ENCODE measurements at regions not wholly inside any gene's neighbourhood (a gene's known extent, or its start where the extent isn't known, plus 50 kb on each side); places are given as distances from the start of the nearest gene placed in this dataset.

DNA sequence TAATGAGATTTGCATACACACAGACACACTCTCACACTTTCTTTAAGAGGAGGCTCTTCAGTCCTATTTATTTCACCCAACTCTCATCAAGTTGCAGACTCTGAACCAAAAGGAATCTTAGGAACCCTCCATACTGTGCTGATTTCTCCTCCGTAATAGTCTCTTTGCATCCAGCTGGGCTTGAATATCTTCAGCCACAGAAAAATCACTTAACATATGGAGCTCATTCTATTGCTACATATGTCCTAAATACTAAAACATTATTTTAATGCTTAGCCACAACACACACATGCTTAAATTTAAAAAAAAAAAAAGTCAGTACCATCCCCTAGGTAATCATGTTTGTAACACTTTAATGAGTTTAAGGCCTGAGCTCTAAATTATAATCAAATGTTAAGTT lies 287.5 kb upstream of the CNTN6 start:
- WGBS (ENCODE audit: low lambda C conversion rate): 13% methylated on average over 1 of the region's 1 CpG
- Histone ChIP-seq H3K4me3 (ENCODE audit: low read depth in 2 of 2, low read length in 1 of 2) (no peak overlapping the region), H3K9me2 (no peaks in the 10 kb centered on the region), H3K4me2 (no peak overlapping the region), H4K20me1 (ENCODE audit: insufficient read depth) (no peaks in the 10 kb centered on the region), H3K9ac (no peak overlapping the region), H3K4me1 (ENCODE audit: control insufficient read depth in 1 of 2, insufficient read depth in 2 of 2, low read depth in 1 of 2, low read length in 1 of 2) (no peaks in the 10 kb centered on the region), H3K36me3 (replicated peaks in 1 of 2; ENCODE audit: control insufficient read depth in 1 of 2, insufficient read depth in 2 of 2, low read length in 1 of 2) (no peaks in the 10 kb centered on the region), H2AFZ (ENCODE audit: low read depth) (no peak overlapping the region), H3F3A (replicated peaks; ENCODE audit: insufficient read depth) (no peaks in the 10 kb centered on the region), H3K9me3 (no peaks in the 10 kb centered on the region), H3K27ac (ENCODE audit: low read depth in 2 of 2, low read length in 1 of 2) (no peak overlapping the region), H3K79me2 (ENCODE audit: insufficient read depth) (no peaks in the 10 kb centered on the region), H3K27me3 (ENCODE audit: insufficient read depth) (no peaks in the 10 kb centered on the region)
- no peak for DNase-seq
- TF ChIP-seq NFIC (IDR thresholded peaks at IDR 0.05; ENCODE audit: borderline replicate concordance) (no peak), RCOR1 (IDR thresholded peaks at IDR 0.05; ENCODE audit: low read length) (no peak), GATA2 (CRISPR knock-in tag; IDR thresholded peaks at IDR 0.05) (no peak), YY1 (IDR thresholded peaks at IDR 0.05; ENCODE audit: low read depth) (no peak), FOXM1 (IDR thresholded peaks at IDR 0.05; ENCODE audit: low read depth) (no peak), NRF1 (IDR thresholded peaks at IDR 0.05; ENCODE audit: low read depth, low read length) (no peak), RAD21 (IDR thresholded peaks at IDR 0.05; ENCODE audit: low read length) (no peak), EP300 (IDR thresholded peaks at IDR 0.05; ENCODE audit: borderline replicate concordance in 1 of 2, low read depth in 1 of 2, low read length in 1 of 2) (no peak), SIN3A (IDR thresholded peaks at IDR 0.05; ENCODE audit: borderline replicate concordance, low read depth, low read length) (no peak)
- TF ChIP-seq, protein P1, sequence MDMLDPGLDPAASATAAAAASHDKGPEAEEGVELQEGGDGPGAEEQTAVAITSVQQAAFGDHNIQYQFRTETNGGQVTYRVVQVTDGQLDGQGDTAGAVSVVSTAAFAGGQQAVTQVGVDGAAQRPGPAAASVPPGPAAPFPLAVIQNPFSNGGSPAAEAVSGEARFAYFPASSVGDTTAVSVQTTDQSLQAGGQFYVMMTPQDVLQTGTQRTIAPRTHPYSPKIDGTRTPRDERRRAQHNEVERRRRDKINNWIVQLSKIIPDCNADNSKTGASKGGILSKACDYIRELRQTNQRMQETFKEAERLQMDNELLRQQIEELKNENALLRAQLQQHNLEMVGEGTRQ (IDR thresholded peaks at IDR 0.05; ENCODE audit: borderline replicate concordance, low read depth, low read length): no peak
- TF ChIP-seq, protein P2, sequence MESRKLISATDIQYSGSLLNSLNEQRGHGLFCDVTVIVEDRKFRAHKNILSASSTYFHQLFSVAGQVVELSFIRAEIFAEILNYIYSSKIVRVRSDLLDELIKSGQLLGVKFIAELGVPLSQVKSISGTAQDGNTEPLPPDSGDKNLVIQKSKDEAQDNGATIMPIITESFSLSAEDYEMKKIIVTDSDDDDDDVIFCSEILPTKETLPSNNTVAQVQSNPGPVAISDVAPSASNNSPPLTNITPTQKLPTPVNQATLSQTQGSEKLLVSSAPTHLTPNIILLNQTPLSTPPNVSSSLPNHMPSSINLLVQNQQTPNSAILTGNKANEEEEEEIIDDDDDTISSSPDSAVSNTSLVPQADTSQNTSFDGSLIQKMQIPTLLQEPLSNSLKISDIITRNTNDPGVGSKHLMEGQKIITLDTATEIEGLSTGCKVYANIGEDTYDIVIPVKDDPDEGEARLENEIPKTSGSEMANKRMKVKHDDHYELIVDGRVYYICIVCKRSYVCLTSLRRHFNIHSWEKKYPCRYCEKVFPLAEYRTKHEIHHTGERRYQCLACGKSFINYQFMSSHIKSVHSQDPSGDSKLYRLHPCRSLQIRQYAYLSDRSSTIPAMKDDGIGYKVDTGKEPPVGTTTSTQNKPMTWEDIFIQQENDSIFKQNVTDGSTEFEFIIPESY (IDR thresholded peaks at IDR 0.05; ENCODE audit: borderline replicate concordance, low read depth): no peak
- POLR2A ChIA-PET: interaction anchor here (0.6 kb wide), 1 partner anchor 1383 kb away, joined by 4 read pairs; no protein-coding TSS in a partner anchor
- CTCF ChIA-PET: interaction anchor here (1.2 kb wide), 1 partner anchor 11 kb away, joined by 3 read pairs; no protein-coding TSS in a partner anchor

GRCh38 chr3:806006-806405 lies 286.8 kb upstream of the CNTN6 start:
- DNase-seq: no peak
- Histone ChIP-seq H3K4me3 (ENCODE audit: low read depth in 2 of 2, low read length in 1 of 2) (no peak overlapping the region), H2AFZ (ENCODE audit: low read depth) (no peak overlapping the region), H4K20me1 (ENCODE audit: insufficient read depth) (no peaks in the 10 kb centered on the region), H3K9me2 (no peaks in the 10 kb centered on the region), H3K9ac (no peak overlapping the region), H3K79me2 (ENCODE audit: insufficient read depth) (no peaks in the 10 kb centered on the region), H3K4me1 (ENCODE audit: control insufficient read depth in 1 of 2, insufficient read depth in 2 of 2, low read depth in 1 of 2, low read length in 1 of 2) (no peaks in the 10 kb centered on the region), H3K27ac (ENCODE audit: low read depth in 2 of 2, low read length in 1 of 2) (no peak overlapping the region), H3K27me3 (ENCODE audit: insufficient read depth) (no peaks in the 10 kb centered on the region), H3K36me3 (replicated peaks in 1 of 2; ENCODE audit: control insufficient read depth in 1 of 2, insufficient read depth in 2 of 2, low read length in 1 of 2) (no peaks in the 10 kb centered on the region), H3F3A (replicated peaks; ENCODE audit: insufficient read depth) (no peaks in the 10 kb centered on the region), H3K9me3 (no peaks in the 10 kb centered on the region), H3K4me2 (no peak overlapping the region)
- CTCF ChIA-PET: interaction anchor here (0.8 to 1.2 kb wide), 2 partner anchors 10 to 12 kb away, joined by 3 to 4 read pairs; no protein-coding TSS in a partner anchor
- POLR2A ChIA-PET: interaction anchor here (0.6 kb wide), 1 partner anchor 1383 kb away, joined by 4 read pairs; no protein-coding TSS in a partner anchor
- WGBS (ENCODE audit: low lambda C conversion rate): 18% methylated on average over 2 of the region's 2 CpGs
- TF ChIP-seq SMC3 (IDR thresholded peaks at IDR 0.05; ENCODE audit: low read depth, low read length): no peak
- no peak for TF ChIP-seq GABPA (IDR thresholded peaks at IDR 0.05; ENCODE audit: low read depth)
- no peak for TF ChIP-seq FOXM1 (IDR thresholded peaks at IDR 0.05; ENCODE audit: low read depth)
- no peak for TF ChIP-seq YY1 (IDR thresholded peaks at IDR 0.05; ENCODE audit: low read depth)
- no peak for TF ChIP-seq EP300 (IDR thresholded peaks at IDR 0.05; ENCODE audit: borderline replicate concordance in 1 of 2, low read depth in 1 of 2, low read length in 1 of 2)
- TF ChIP-seq EZH2phosphoT487 (IDR thresholded peaks at IDR 0.05; ENCODE audit: borderline replicate concordance, low read depth): no peak
- TF ChIP-seq, protein P2 (IDR thresholded peaks at IDR 0.05; ENCODE audit: borderline replicate concordance, low read depth): no peak
- no peak for TF ChIP-seq TEAD4 (IDR thresholded peaks at IDR 0.05; ENCODE audit: borderline replicate concordance, insufficient read depth)
- TF ChIP-seq MXI1 (IDR thresholded peaks at IDR 0.05; ENCODE audit: low read depth, low read length): no peak
- no peak for TF ChIP-seq CHD2 (IDR thresholded peaks at IDR 0.05; ENCODE audit: low read length, partially characterized antibody)
- TF ChIP-seq RCOR1 (IDR thresholded peaks at IDR 0.05; ENCODE audit: low read length): no peak
- TF ChIP-seq RFX5 (IDR thresholded peaks at IDR 0.05; ENCODE audit: low read length): no peak
- TF ChIP-seq IRF3 (IDR thresholded peaks at IDR 0.05; ENCODE audit: low read depth, low read length): no peak
- TF ChIP-seq, protein P3, sequence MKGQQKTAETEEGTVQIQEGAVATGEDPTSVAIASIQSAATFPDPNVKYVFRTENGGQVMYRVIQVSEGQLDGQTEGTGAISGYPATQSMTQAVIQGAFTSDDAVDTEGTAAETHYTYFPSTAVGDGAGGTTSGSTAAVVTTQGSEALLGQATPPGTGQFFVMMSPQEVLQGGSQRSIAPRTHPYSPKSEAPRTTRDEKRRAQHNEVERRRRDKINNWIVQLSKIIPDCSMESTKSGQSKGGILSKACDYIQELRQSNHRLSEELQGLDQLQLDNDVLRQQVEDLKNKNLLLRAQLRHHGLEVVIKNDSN (IDR thresholded peaks at IDR 0.05; ENCODE audit: borderline replicate concordance, low read depth): no peak
- TF ChIP-seq NRF1 (IDR thresholded peaks at IDR 0.05; ENCODE audit: low read depth, low read length): no peak
